GM23338 (cell line): ENCODE measurements at regions not wholly inside any gene's neighbourhood (a gene's known extent, or its start where the extent isn't known, plus 50 kb on each side); places are given as distances from the start of the nearest gene placed in this dataset.
A peak's percentile ranks its signal among the peaks of the same experiment; 100 is the strongest.

Source experiments
- ATAC-seq: fragments of 200-7000 bp; cut with Tn5 transposase; 3 replicates; pipeline ENCODE4 v1.9.1; 2020
- DNase-seq: peaks from one replicate; pipeline ENCODE4 v3.0.0-alpha.2; 2015; ENCODE audit warnings: low spot score
- H2AFZ ChIP-seq: fragments of 200-600 bp; sonication (generic); 2 replicates; pipeline ENCODE4 v1.8.0; 2016; ENCODE audit warnings: antibody characterized with exemption, mild to moderate bottlenecking, moderate library complexity
- H3F3A ChIP-seq: fragments of 200-600 bp; sonication (generic); replicated peaks from 2 replicates; pipeline ENCODE4 v1.8.0; 2017; ENCODE audit warnings: antibody characterized with exemption, mixed run types, low read depth
- H3K27ac ChIP-seq: fragments of 200-600 bp; sonication (generic); 2 replicates; pipeline ENCODE4 v1.6.1; 2016; ENCODE audit warnings: low read depth
- H3K27me3 ChIP-seq: fragments of 200-600 bp; sonication (generic); 2 replicates; pipeline ENCODE4 v1.8.0; 2016; ENCODE audit warnings: mild to moderate bottlenecking, mixed run types, moderate library complexity; ENCODE audit not compliant: insufficient read depth
- H3K36me3 ChIP-seq: fragments of 200-600 bp; sonication (generic); 2 replicates; pipeline ENCODE4 v1.8.0; 2016; ENCODE audit warnings: mild to moderate bottlenecking; ENCODE audit not compliant: insufficient read depth
- H3K4me1 ChIP-seq: fragments of 200-600 bp; sonication (generic); 2 replicates; pipeline ENCODE4 v1.8.0; 2016; ENCODE audit warnings: mild to moderate bottlenecking, moderate library complexity; ENCODE audit not compliant: insufficient read depth
- H3K4me2 ChIP-seq: fragments of 200-600 bp; sonication (generic); 2 replicates; pipeline ENCODE4 v1.7.1; 2017; ENCODE audit warnings: mixed run types
- H3K4me3 ChIP-seq: fragments of 200-600 bp; sonication (generic); 2 replicates; pipeline ENCODE4 v1.6.1; 2016; ENCODE audit warnings: mixed run types
- H3K79me2 ChIP-seq: fragments of 200-600 bp; sonication (generic); replicated peaks from 2 replicates; pipeline ENCODE4 v1.8.0; 2017; ENCODE audit warnings: mild to moderate bottlenecking; ENCODE audit not compliant: insufficient read depth
- H3K9me2 ChIP-seq: fragments of 200-600 bp; sonication (generic); 2 replicates; pipeline ENCODE4 v1.8.0; 2017; ENCODE audit not compliant: insufficient read depth
- H4K20me1 ChIP-seq: fragments of 200-600 bp; sonication (generic); replicated peaks from 2 replicates; pipeline ENCODE4 v1.8.0; 2017; ENCODE audit warnings: mild to moderate bottlenecking; ENCODE audit not compliant: insufficient read depth
- H3K27ac Mint-ChIP-seq: 2 replicates; pipeline ENCODE4 v1.8.0; 2020; ENCODE audit warnings: inconsistent platforms, mild to moderate bottlenecking, moderate library complexity, mixed read lengths
- H3K27me3 Mint-ChIP-seq: 3 replicates; pipeline ENCODE4 v1.8.0; 2022; ENCODE audit warnings: low read depth, mild to moderate bottlenecking, moderate library complexity, mixed read lengths, inconsistent platforms; ENCODE audit not compliant: insufficient read depth, poor library complexity
- H3K36me3 Mint-ChIP-seq: 3 replicates; pipeline ENCODE4 v1.8.0; 2021; ENCODE audit warnings: low read depth, mild to moderate bottlenecking, inconsistent platforms, moderate library complexity, mixed read lengths
- H3K4me1 Mint-ChIP-seq: 3 replicates; pipeline ENCODE4 v1.8.0; 2020; ENCODE audit warnings: mild to moderate bottlenecking, inconsistent platforms, mixed read lengths
- H3K4me3 Mint-ChIP-seq: 3 replicates; pipeline ENCODE4 v1.8.0; 2021; ENCODE audit warnings: moderate library complexity, mild to moderate bottlenecking, inconsistent platforms, mixed read lengths
- H3K9me3 Mint-ChIP-seq: 3 replicates; pipeline ENCODE4 v1.8.0; 2020; ENCODE audit warnings: moderate library complexity, mild to moderate bottlenecking, inconsistent platforms, mixed read lengths
- CREB1 ChIP-seq: fragments of 250-450 bp; sonication (Bioruptor Pico); IDR thresholded peaks from 2 replicates; pipeline ENCODE4 v1.5.0; 2020; ENCODE audit warnings: low read depth, mild to moderate bottlenecking, moderate library complexity
- CTCF ChIP-seq, 2 experiments: fragments of 200-600 bp in 1 of 2; sonication (generic) in 1 of 2; conservative IDR thresholded peaks; 2 replicates each; pipeline versions ENCODE4 v1.5.1 to v1.6.1; 2016 to 2017; ENCODE audit warnings: antibody characterized with exemption in 2 of 2, low read depth in 2 of 2, mild to moderate bottlenecking in 2 of 2, moderate library complexity in 1 of 2
- ETS1 ChIP-seq: IDR thresholded peaks from 2 replicates; pipeline ENCODE4 v1.6.1; 2016; ENCODE audit warnings: antibody characterized with exemption
- EZH2 ChIP-seq: fragments of 200-600 bp; sonication (generic); IDR thresholded peaks from one replicate; pipeline ENCODE4 v1.8.0; 2017; ENCODE audit warnings: antibody characterized with exemption, mild to moderate bottlenecking, low read depth; ENCODE audit not compliant: unreplicated experiment
- NANOG ChIP-seq: IDR thresholded peaks from 2 replicates; pipeline ENCODE4 v1.6.1; 2016; ENCODE audit warnings: antibody characterized with exemption, borderline replicate concordance
- REST ChIP-seq: IDR thresholded peaks from one replicate; pipeline ENCODE4 v1.6.1; 2018; ENCODE audit warnings: antibody characterized with exemption; ENCODE audit not compliant: unreplicated experiment
- STAT1 ChIP-seq: IDR thresholded peaks from one replicate; pipeline ENCODE4 v1.6.1; 2016; ENCODE audit warnings: antibody characterized with exemption; ENCODE audit not compliant: unreplicated experiment
- ZNF114 ChIP-seq: fragments of 250-450 bp; sonication (Bioruptor Pico); IDR thresholded peaks from 2 replicates; pipeline ENCODE4 v1.5.0; 2020; ENCODE audit warnings: mild to moderate bottlenecking, moderate library complexity
- ZNF331 ChIP-seq: fragments of 250-450 bp; sonication (Bioruptor Pico); IDR thresholded peaks from 2 replicates; pipeline ENCODE4 v1.5.0; 2020; ENCODE audit warnings: low read depth, mild to moderate bottlenecking, moderate library complexity
- ZNF462 ChIP-seq: fragments of 250-450 bp; sonication (Bioruptor Pico); IDR thresholded peaks from 2 replicates; pipeline ENCODE4 v1.5.0; 2020; ENCODE audit warnings: mild to moderate bottlenecking, moderate library complexity

GRCh38 chr6:98653179-98653578, 181.2 kb upstream of the POU3F2 start:
- no peaks in the 10 kb centered on the region for H3K79me2 ChIP-seq
- Mint-ChIP-seq H3K4me3 (no peak overlapping the region), H3K36me3 (no peaks in the 10 kb centered on the region), H3K4me1 (peaks cover 15% of the 10 kb centered on the region), H3K9me3 (no peaks in the 10 kb centered on the region), H3K27ac (no peak overlapping the region), H3K27me3 (no peaks in the 10 kb centered on the region)
- H3K4me3 ChIP-seq, result no peak overlapping the region
- H4K20me1 ChIP-seq, result no peaks in the 10 kb centered on the region
- no peak overlapping the region for H3K27ac ChIP-seq
- H3K4me1 ChIP-seq, result peaks cover 7% of the 10 kb centered on the region
- H3K4me2 ChIP-seq, result no peak overlapping the region
- H2AFZ ChIP-seq, result peak overlapping the region; percentile 11; the same call in 1 of the 2 replicates
- no peaks in the 10 kb centered on the region for H3K36me3 ChIP-seq
- TF ChIP-seq ZNF331 (CRISPR knock-in tag) (no peak), REST (no peak), EZH2 (no peak), ZNF462 (CRISPR knock-in tag) (no peak), NANOG (no peak), CREB1 (CRISPR knock-in tag) (no peak), STAT1 (no peak), ETS1 (no peak), CTCF (conservative IDR thresholded peaks at IDR 0.05; ENCODE audit: low read depth in 2 of 2) (no peak), ZNF114 (CRISPR knock-in tag) (no peak)
- peaks cover 7% of the 10 kb centered on the region; the same call in 1 of the 2 replicates for H3K9me2 ChIP-seq
- no peaks in the 10 kb centered on the region for H3F3A ChIP-seq
- H3K27me3 ChIP-seq, result no peaks in the 10 kb centered on the region
- DNase-seq, result no peak
- no peak for ATAC-seq
